Right atrium auricular region (tissue), 2 donors: ENCODE measurements at regions not wholly inside any gene's neighbourhood (a gene's known extent, or its start where the extent isn't known, plus 50 kb on each side); places are given as distances from the start of the nearest gene placed in this dataset.

Source experiments
- DNase-seq: peaks from one replicate; pipeline ENCODE4 v3.0.0-alpha.2; 2019; ENCODE audit warnings: low spot score
- H3K27ac ChIP-seq, 2 donors: fragments of 200-600 bp; sonication (generic); 1 replicate in 1 of 2; 2 replicates in 1 of 2; pipeline ENCODE4 v1.5.1; 2016 to 2019
- H3K27me3 ChIP-seq, 2 donors: fragments of 200-600 bp; sonication (generic); one replicate each; pipeline versions ENCODE4 v1.5.1 to v1.6.0; 2017 to 2019
- H3K36me3 ChIP-seq: fragments of 200-600 bp; sonication (generic); one replicate; pipeline ENCODE4 v1.5.1; 2016
- H3K4me1 ChIP-seq, 2 donors: fragments of 200-600 bp; sonication (generic); one replicate each; pipeline versions ENCODE4 v1.5.1 to v1.6.0; 2017 to 2019
- H3K4me3 ChIP-seq, 2 donors: fragments of 200-600 bp; sonication (generic); 1 replicate in 1 of 2; 2 replicates in 1 of 2; pipeline ENCODE4 v1.5.1; 2017 to 2019; ENCODE audit warnings: mild to moderate bottlenecking in 1 of 2, moderate library complexity in 1 of 2
- H3K9me3 ChIP-seq, 2 donors: fragments of 200-600 bp; sonication (generic); one replicate each; pipeline ENCODE4 v1.5.1; 2019
- TF ChIP-seq, protein P1 (sequence below), 2 donors: fragments of 200-600 bp; sonication (generic); IDR thresholded peaks; one replicate each; pipeline ENCODE4 v1.5.1; 2019; ENCODE audit warnings: antibody characterized with exemption in 2 of 2

DNA sequence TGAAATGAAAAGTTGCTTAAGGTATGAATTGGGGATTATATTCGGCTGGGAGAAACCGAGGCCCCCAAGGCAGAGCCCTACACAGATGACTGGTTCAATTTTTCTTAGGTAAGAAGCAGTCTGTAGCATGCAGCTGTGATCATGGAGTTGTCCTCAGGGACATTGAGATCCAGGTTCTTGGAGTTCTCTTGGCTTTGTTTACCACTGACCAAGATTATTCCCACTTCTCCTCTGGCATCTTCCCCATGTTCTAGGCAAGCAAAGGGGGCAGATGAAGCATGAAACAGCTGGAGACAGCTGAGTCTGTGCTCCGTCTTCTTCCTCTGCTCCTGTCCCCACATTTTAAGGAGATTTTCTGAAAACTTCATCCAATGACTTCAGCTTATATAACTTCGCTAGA is 129.5 kb upstream of the BMPER start:
- H3K27ac ChIP-seq, result no peak overlapping the region
- no peak for DNase-seq
- H3K4me1 ChIP-seq, result peaks cover 0 to 8% of the 10 kb centered on the region in 2 donors

DNA sequence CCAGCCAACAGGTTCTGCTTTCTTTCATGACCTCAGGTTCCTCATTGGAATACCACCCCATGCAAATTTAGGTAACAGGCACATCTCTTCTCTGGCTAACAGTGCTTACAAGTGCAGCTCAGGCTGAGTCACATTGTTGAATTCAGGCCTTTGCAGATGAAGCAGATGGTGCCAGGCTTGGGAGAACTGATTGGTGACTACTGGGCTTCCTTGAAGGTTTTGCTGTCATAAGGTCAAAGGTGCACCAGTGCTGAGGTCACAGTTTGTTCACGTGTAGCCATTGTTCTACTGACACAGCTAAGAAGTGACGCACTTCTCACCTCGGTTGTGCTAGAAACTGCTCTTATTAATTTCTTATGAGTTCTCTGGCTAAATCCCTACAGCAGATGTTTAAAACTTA is 128.6 kb upstream of the BMPER start:
- Histone ChIP-seq H3K36me3 (no peaks in the 10 kb centered on the region), H3K27ac (no peak overlapping the region), H3K27me3 (no peaks in the 10 kb centered on the region), H3K9me3 (no peaks in the 10 kb centered on the region), H3K4me1 (peaks cover 0 to 8% of the 10 kb centered on the region in 2 donors), H3K4me3 (no peak overlapping the region)
- DNase-seq, result no peak
- TF ChIP-seq, protein P1, sequence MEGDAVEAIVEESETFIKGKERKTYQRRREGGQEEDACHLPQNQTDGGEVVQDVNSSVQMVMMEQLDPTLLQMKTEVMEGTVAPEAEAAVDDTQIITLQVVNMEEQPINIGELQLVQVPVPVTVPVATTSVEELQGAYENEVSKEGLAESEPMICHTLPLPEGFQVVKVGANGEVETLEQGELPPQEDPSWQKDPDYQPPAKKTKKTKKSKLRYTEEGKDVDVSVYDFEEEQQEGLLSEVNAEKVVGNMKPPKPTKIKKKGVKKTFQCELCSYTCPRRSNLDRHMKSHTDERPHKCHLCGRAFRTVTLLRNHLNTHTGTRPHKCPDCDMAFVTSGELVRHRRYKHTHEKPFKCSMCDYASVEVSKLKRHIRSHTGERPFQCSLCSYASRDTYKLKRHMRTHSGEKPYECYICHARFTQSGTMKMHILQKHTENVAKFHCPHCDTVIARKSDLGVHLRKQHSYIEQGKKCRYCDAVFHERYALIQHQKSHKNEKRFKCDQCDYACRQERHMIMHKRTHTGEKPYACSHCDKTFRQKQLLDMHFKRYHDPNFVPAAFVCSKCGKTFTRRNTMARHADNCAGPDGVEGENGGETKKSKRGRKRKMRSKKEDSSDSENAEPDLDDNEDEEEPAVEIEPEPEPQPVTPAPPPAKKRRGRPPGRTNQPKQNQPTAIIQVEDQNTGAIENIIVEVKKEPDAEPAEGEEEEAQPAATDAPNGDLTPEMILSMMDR (IDR thresholded peaks at IDR 0.05), result no peak

More for the DNA sequence above, 129.5 kb upstream of the BMPER start:
- H3K36me3 ChIP-seq, result no peaks in the 10 kb centered on the region
- H3K9me3 ChIP-seq, result no peaks in the 10 kb centered on the region
- no peak overlapping the region for H3K4me3 ChIP-seq
- no peaks in the 10 kb centered on the region for H3K27me3 ChIP-seq
- TF ChIP-seq, protein P1 (IDR thresholded peaks at IDR 0.05), result no peak

- peaks cover 0 to 8% of the 10 kb centered on the region in 2 donors for H3K4me1 ChIP-seq
- no peak overlapping the region for H3K4me3 ChIP-seq
- TF ChIP-seq, protein P1 (IDR thresholded peaks at IDR 0.05), result no peak
- H3K27ac ChIP-seq, result no peak overlapping the region
- H3K36me3 ChIP-seq, result no peaks in the 10 kb centered on the region
- H3K9me3 ChIP-seq, result peaks cover 0 to 7% of the 10 kb centered on the region in 2 donors
- no peaks in the 10 kb centered on the region for H3K27me3 ChIP-seq
- no peak for DNase-seq
These were observed 127.1 kb upstream of the BMPER start for GRCh38 chr7:33778195-33778594.

DNA sequence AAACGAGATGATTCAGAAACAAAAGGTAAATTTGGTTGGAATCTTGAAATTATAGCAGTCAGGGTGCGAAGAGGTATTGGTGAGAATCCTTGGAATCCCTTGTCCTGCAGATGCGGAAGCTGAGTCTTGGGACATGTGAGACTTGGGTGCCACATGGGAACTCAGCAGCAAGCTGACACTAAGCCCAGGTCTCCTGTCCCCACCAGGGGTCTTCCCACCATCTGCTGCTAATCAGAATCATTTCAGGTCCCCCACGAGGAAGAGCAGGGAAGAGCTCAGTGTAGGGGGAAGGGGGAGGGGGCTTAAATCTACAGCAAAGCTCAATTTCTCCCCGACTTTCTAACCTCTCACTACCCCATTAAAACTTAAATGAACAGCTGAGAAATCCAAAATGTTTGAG is 126.1 kb upstream of the BMPER start:
- DNase-seq, result no peak
- TF ChIP-seq, protein P1 (IDR thresholded peaks at IDR 0.05), result no peak
- peaks cover 0 to 12% of the 10 kb centered on the region in 2 donors for H3K9me3 ChIP-seq
- no peaks in the 10 kb centered on the region for H3K36me3 ChIP-seq
- H3K4me3 ChIP-seq, result no peak overlapping the region
- H3K27me3 ChIP-seq, result no peaks in the 10 kb centered on the region
- H3K4me1 ChIP-seq, result peaks cover 0 to 8% of the 10 kb centered on the region in 2 donors
- no peak overlapping the region for H3K27ac ChIP-seq

DNA sequence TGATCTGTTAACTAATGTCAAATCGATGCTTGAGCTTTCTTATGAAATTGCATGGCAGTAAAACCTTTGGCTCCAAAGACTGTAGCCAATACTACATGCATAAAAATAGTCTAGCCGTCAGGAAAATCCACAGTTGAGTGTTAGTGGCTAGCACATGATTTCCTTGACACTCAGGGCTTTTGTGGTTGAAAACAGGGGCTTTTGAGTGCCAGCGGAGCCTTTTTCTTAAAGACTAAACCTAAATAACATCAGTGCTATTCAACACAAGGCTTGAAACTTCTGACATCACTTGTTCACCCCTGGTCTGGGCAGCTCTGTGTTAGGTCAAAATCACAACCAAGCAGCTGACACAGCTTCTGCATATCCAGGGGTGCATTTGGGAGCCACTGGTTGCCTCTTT is 124.2 kb upstream of the BMPER start:
- Histone ChIP-seq H3K4me1 (no peaks in the 10 kb centered on the region), H3K36me3 (no peaks in the 10 kb centered on the region), H3K27me3 (no peaks in the 10 kb centered on the region), H3K27ac (no peak overlapping the region), H3K4me3 (no peak overlapping the region), H3K9me3 (peaks cover 0 to 12% of the 10 kb centered on the region in 2 donors)
- no peak for DNase-seq
- TF ChIP-seq, protein P1 (IDR thresholded peaks at IDR 0.05), result no peak

DNA sequence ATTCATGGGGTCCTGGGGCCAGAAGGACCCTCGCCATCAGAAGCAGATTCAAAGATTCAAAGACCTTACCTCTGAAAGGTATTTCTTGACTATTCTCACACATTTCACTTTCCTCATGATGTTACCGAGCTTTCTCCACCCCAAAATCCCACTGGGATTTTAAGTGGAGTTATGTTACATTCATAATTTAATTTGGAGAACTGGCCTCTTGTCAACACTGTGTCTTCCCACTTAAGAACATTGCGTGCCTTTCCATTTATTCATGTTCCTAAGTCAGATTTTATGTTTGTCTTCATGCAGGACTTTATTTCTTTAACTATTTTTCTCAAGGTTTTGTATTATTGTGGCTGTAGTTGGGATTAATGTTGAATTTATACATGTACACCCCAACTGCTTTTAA is 123.5 kb upstream of the BMPER start:
- no peaks in the 10 kb centered on the region for H3K4me1 ChIP-seq
- TF ChIP-seq, protein P1 (IDR thresholded peaks at IDR 0.05), result no peak
- H3K36me3 ChIP-seq, result no peaks in the 10 kb centered on the region
- no peak overlapping the region for H3K4me3 ChIP-seq
- no peaks in the 10 kb centered on the region for H3K27me3 ChIP-seq
- H3K27ac ChIP-seq, result no peak overlapping the region
- no peak for DNase-seq
- peaks cover 0 to 12% of the 10 kb centered on the region in 2 donors for H3K9me3 ChIP-seq
